Nephron progenitor cell (in vitro differentiated cells): ENCODE measurements at regions not wholly inside any gene's neighbourhood (a gene's known extent, or its start where the extent isn't known, plus 50 kb on each side); places are given as distances from the start of the nearest gene placed in this dataset.

Source experiments
- DNase-seq: peaks from one replicate; pipeline ENCODE4 v3.0.0; 2021
- H3K27ac Mint-ChIP-seq: 2 replicates; pipeline ENCODE4 v1.8.0; 2021; ENCODE audit warnings: mild to moderate bottlenecking, moderate library complexity, mixed read lengths
- H3K27me3 Mint-ChIP-seq: 2 replicates; pipeline ENCODE4 v1.8.0; 2021; ENCODE audit warnings: mild to moderate bottlenecking, low read depth, mixed read lengths; ENCODE audit not compliant: poor library complexity
- H3K36me3 Mint-ChIP-seq: 2 replicates; pipeline ENCODE4 v1.8.0; 2021; ENCODE audit warnings: low read depth, mixed read lengths
- H3K4me1 Mint-ChIP-seq: 2 replicates; pipeline ENCODE4 v1.8.0; 2021; ENCODE audit warnings: mixed read lengths
- H3K4me3 Mint-ChIP-seq: 2 replicates; pipeline ENCODE4 v1.8.0; 2021; ENCODE audit warnings: mild to moderate bottlenecking, moderate library complexity, mixed read lengths
- H3K9me3 Mint-ChIP-seq: 2 replicates; pipeline ENCODE4 v1.8.0; 2021; ENCODE audit warnings: mild to moderate bottlenecking, moderate library complexity, mixed read lengths
- TF ChIP-seq, protein P1 (sequence below): fragments of 200-600 bp; sonication (generic); IDR thresholded peaks from 2 replicates; pipeline ENCODE4 v1.5.0; 2021; ENCODE audit warnings: antibody characterized with exemption

GRCh38 chr6:144471986-144472385, 186.9 kb downstream of the UTRN start:
- Mint-ChIP-seq H3K36me3 (peaks cover 75% of the 10 kb centered on the region), H3K4me3 (no peak overlapping the region), H3K27ac (no peak overlapping the region), H3K4me1 (peaks cover 12% of the 10 kb centered on the region), H3K27me3 (no peaks in the 10 kb centered on the region), H3K9me3 (peaks cover 18% of the 10 kb centered on the region)
- TF ChIP-seq, protein P1, sequence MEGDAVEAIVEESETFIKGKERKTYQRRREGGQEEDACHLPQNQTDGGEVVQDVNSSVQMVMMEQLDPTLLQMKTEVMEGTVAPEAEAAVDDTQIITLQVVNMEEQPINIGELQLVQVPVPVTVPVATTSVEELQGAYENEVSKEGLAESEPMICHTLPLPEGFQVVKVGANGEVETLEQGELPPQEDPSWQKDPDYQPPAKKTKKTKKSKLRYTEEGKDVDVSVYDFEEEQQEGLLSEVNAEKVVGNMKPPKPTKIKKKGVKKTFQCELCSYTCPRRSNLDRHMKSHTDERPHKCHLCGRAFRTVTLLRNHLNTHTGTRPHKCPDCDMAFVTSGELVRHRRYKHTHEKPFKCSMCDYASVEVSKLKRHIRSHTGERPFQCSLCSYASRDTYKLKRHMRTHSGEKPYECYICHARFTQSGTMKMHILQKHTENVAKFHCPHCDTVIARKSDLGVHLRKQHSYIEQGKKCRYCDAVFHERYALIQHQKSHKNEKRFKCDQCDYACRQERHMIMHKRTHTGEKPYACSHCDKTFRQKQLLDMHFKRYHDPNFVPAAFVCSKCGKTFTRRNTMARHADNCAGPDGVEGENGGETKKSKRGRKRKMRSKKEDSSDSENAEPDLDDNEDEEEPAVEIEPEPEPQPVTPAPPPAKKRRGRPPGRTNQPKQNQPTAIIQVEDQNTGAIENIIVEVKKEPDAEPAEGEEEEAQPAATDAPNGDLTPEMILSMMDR: no peak
- DNase-seq: no peak

- Mint-ChIP-seq H3K4me1 (no peaks in the 10 kb centered on the region), H3K9me3 (peaks cover 16% of the 10 kb centered on the region), H3K36me3 (peaks cover 54% of the 10 kb centered on the region), H3K27ac (no peak overlapping the region), H3K27me3 (no peaks in the 10 kb centered on the region), H3K4me3 (no peak overlapping the region)
- no peak for DNase-seq
- TF ChIP-seq, protein P1: no peak
These were observed 189.2 kb downstream of the UTRN start for GRCh38 chr6:144474290-144474689.

DNA sequence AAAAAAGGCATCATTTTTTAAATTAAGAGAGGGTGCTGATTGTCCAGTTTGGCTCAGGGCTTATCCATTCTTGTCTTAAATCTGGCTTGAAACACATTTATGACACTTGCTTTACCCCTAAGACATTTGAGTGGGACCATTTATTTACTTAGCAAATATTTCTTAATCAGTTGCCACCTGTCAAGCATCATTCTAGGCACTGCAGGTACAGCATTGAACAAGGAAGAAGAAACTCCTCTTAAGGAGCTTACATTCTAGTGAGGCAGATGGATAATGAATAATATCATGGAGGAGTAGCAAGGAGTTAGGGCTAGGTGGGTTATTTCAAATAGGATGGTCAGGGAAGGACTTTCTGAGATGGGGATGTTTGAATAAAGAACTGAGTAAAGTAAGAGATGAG, 189.8 kb downstream of the UTRN start:
- H3K27me3 Mint-ChIP-seq: no peaks in the 10 kb centered on the region
- peaks cover 53% of the 10 kb centered on the region for H3K36me3 Mint-ChIP-seq
- H3K4me1 Mint-ChIP-seq: no peaks in the 10 kb centered on the region
- TF ChIP-seq, protein P1: no peak
- DNase-seq: no peak
- peak overlapping the region; percentile 24 for H3K27ac Mint-ChIP-seq
- H3K9me3 Mint-ChIP-seq: peaks cover 10% of the 10 kb centered on the region
- no peak overlapping the region for H3K4me3 Mint-ChIP-seq

DNA sequence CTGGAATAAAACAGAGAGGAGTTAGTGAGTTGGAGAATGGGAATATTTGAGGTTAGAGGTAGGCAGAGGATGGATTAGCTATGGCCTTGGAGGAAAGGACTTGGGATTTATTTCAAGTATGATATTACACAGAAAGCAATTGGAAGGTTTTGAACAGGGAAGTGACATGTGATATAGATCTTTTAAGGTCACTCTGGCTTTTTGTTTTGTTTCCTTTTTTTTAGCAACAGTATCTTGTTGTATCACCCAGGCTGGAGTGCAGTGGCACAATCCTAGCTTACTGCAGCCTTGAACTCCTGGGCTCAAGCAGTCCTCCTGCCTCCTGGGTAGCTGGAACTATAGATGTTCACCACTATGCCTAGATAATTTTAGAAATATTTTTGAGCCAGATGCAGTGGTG, 190.3 kb downstream of the UTRN start:
- Mint-ChIP-seq H3K4me3 (no peak overlapping the region), H3K27me3 (no peaks in the 10 kb centered on the region), H3K27ac (peak overlapping the region; percentile 24), H3K36me3 (peaks cover 51% of the 10 kb centered on the region), H3K9me3 (peaks cover 8% of the 10 kb centered on the region), H3K4me1 (no peaks in the 10 kb centered on the region)
- DNase-seq: no peak
- TF ChIP-seq, protein P1: no peak

DNA sequence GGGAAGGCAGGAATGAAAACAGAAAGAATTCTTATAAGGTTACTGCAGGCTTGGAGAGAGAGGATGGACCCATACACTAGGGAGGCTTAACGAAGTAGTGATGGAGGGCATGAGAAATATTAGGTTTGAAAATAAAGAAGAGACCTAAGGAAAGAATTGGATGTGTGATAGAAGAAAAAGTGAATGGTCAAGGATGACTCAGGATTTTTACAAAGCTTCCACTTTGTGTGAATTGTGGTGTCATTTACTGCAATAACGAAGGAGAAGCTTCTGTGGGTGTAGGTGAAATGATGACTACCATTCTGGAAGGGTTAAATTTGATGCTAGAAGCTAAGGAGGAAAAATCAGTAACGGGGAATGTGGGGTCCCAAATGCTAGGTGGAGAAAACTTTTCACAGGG, 191.2 kb downstream of the UTRN start:
- H3K36me3 Mint-ChIP-seq: peaks cover 43% of the 10 kb centered on the region

DNA sequence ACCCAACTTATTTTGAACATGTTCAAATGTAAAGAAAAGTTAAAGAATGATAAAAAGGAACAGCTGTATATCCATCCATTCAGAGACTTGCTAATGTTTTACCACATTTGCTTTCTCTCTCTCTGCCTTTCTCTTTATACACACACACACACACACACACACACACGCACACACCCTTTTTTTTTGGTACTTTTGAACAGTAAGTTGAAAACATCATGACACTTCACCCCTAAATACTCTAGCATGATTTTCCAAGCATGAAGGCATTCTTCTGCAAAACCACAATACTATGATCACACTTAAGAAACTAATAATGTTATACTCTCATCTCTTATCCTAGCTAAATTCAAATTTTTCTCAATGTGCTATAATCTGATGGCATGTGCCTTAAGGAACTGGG, 192.3 kb downstream of the UTRN start:
- DNase-seq: no peak
- Mint-ChIP-seq H3K9me3 (no peaks in the 10 kb centered on the region), H3K4me1 (no peaks in the 10 kb centered on the region), H3K36me3 (peaks cover 32% of the 10 kb centered on the region), H3K4me3 (no peak overlapping the region), H3K27me3 (no peaks in the 10 kb centered on the region), H3K27ac (no peak overlapping the region)
- TF ChIP-seq, protein P1: no peak

More for the DNA sequence above, 191.2 kb downstream of the UTRN start:
- Mint-ChIP-seq H3K4me3 (no peak overlapping the region), H3K27me3 (no peaks in the 10 kb centered on the region), H3K4me1 (no peaks in the 10 kb centered on the region), H3K27ac (peak overlapping the region; percentile 57), H3K9me3 (peaks cover 1% of the 10 kb centered on the region)
- no peak for DNase-seq
- TF ChIP-seq, protein P1: no peak
